PFSK-1 (cell line): ENCODE measurements at regions not wholly inside any gene's neighbourhood (a gene's known extent, or its start where the extent isn't known, plus 50 kb on each side); places are given as distances from the start of the nearest gene placed in this dataset.

Experiments used
- FOXP2 ChIP-seq: optimal IDR thresholded peaks from 2 replicates; pipeline ENCODE3; 2011; ENCODE audit warnings: borderline replicate concordance, control low read depth, inconsistent platforms; ENCODE audit not compliant: insufficient read depth; ENCODE audit errors: extremely low read length, extremely low read depth
- POLR2AphosphoS5 ChIP-seq: IDR thresholded peaks from 2 replicates; pipeline ENCODE4 v1.6.1; 2012; ENCODE audit warnings: low read depth, mild to moderate bottlenecking, control low read depth, low read length, moderate library complexity
- SIN3A ChIP-seq: IDR thresholded peaks from 2 replicates; pipeline ENCODE4 v1.6.1; 2012; ENCODE audit warnings: mild to moderate bottlenecking, low read length, moderate library complexity, borderline replicate concordance; ENCODE audit not compliant: insufficient read depth
- TAF1 ChIP-seq: IDR thresholded peaks from 2 replicates; pipeline ENCODE4 v1.6.1; 2012; ENCODE audit warnings: low read length, control low read depth, borderline replicate concordance; ENCODE audit not compliant: insufficient read depth
- TF ChIP-seq, protein P1 (sequence below), 2 experiments: IDR thresholded peaks; 2 replicates each; pipeline versions ENCODE4 v1.6.1 to v1.8.0; 2011 to 2012; ENCODE audit warnings: low read depth in 2 of 2, low read length in 2 of 2, control low read depth in 1 of 2, inconsistent platforms in 1 of 2, mild to moderate bottlenecking in 1 of 2, moderate library complexity in 1 of 2; ENCODE audit not compliant: insufficient read depth in 1 of 2

GRCh38 chr9:107103621-107104020 lies 179.5 kb upstream of the RAD23B start:
- no peak for TF ChIP-seq TAF1
- no peak for TF ChIP-seq POLR2AphosphoS5
- TF ChIP-seq SIN3A = no peak
- TF ChIP-seq, protein P1, sequence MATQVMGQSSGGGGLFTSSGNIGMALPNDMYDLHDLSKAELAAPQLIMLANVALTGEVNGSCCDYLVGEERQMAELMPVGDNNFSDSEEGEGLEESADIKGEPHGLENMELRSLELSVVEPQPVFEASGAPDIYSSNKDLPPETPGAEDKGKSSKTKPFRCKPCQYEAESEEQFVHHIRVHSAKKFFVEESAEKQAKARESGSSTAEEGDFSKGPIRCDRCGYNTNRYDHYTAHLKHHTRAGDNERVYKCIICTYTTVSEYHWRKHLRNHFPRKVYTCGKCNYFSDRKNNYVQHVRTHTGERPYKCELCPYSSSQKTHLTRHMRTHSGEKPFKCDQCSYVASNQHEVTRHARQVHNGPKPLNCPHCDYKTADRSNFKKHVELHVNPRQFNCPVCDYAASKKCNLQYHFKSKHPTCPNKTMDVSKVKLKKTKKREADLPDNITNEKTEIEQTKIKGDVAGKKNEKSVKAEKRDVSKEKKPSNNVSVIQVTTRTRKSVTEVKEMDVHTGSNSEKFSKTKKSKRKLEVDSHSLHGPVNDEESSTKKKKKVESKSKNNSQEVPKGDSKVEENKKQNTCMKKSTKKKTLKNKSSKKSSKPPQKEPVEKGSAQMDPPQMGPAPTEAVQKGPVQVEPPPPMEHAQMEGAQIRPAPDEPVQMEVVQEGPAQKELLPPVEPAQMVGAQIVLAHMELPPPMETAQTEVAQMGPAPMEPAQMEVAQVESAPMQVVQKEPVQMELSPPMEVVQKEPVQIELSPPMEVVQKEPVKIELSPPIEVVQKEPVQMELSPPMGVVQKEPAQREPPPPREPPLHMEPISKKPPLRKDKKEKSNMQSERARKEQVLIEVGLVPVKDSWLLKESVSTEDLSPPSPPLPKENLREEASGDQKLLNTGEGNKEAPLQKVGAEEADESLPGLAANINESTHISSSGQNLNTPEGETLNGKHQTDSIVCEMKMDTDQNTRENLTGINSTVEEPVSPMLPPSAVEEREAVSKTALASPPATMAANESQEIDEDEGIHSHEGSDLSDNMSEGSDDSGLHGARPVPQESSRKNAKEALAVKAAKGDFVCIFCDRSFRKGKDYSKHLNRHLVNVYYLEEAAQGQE (IDR thresholded peaks at IDR 0.05; ENCODE audit: insufficient read depth in 1 of 2, low read depth in 2 of 2, low read length in 2 of 2) = no peak
- no peak for TF ChIP-seq FOXP2

- TF ChIP-seq TAF1 (no peak), FOXP2 (no peak), POLR2AphosphoS5 (no peak), SIN3A (no peak)
- TF ChIP-seq, protein P1 (IDR thresholded peaks at IDR 0.05; ENCODE audit: insufficient read depth in 1 of 2, low read depth in 2 of 2, low read length in 2 of 2) = no peak
Observed at GRCh38 chr9:107105784-107106183, 177.3 kb upstream of the RAD23B start.

- TF ChIP-seq, protein P1 (IDR thresholded peaks at IDR 0.05; ENCODE audit: insufficient read depth in 1 of 2, low read depth in 2 of 2, low read length in 2 of 2) = no peak
Observed at GRCh38 chr9:107106416-107106815, 176.7 kb upstream of the RAD23B start.

DNA sequence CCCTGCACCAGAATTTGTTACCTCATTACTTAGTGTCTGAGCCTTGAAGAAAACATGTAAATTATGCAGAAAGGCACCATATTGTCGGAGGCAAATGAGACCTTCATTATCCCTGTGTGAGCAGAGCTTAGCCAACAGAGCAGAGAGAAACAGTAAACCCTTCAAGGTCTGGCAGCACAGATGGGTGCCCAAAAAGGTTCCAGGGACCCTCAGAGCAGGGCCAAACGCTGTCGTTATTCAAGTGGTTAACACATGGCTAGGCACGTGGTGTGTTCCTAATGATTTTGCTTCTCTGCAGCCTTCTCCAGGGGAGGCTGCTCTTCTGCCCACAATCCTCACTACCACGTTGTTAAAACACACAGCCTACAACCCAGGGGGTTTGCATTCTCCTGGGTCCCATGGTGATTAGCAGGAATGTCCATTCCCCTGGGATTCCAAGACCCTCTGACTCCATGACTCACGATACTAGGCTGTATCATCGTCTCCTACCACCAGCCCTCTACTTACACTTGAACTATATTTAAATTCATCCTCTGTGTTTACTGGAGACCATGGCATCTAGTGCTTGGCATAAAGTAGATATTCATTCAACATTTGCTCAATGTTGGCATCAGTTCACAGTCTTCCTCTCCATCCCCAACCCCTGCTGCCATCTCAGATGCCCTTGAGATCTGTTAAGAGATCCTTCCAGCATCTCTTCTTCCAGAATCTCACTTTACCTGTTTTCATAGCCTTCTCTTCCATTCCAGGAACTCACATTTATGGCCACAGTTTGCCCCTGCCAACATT lies 174.5 kb upstream of the RAD23B start:
- TF ChIP-seq TAF1 (no peak), FOXP2 (no peak), POLR2AphosphoS5 (no peak), SIN3A (no peak)
- TF ChIP-seq, protein P1 (IDR thresholded peaks at IDR 0.05; ENCODE audit: insufficient read depth in 1 of 2, low read depth in 2 of 2, low read length in 2 of 2) = no peak

DNA sequence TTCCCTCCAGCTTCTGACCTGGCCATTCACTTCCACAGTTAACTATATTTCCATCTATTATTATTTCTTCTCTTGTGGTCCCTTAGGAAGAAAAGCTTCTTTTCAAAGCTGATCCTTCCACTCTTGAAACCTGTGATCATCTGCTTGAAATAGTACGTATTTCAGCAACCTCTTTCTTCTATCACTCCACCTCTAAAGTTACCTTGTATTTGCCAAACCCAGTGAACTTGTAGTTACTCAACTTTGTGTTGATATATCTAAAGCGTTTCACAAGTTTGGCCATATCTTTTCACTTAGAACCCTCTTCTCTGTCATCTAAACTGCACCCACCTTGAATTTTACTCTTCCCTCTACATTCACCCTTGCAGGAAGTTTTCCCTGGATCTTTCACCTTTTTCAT lies 173.8 kb upstream of the RAD23B start:
- no peak for TF ChIP-seq SIN3A
- no peak for TF ChIP-seq POLR2AphosphoS5
- TF ChIP-seq, protein P1 (IDR thresholded peaks at IDR 0.05; ENCODE audit: insufficient read depth in 1 of 2, low read depth in 2 of 2, low read length in 2 of 2) = no peak
- TF ChIP-seq TAF1 = no peak
- TF ChIP-seq FOXP2 = no peak
